Stomach smooth muscle (tissue), 2 donors: ENCODE measurements at regions not wholly inside any gene's neighbourhood (a gene's known extent, or its start where the extent isn't known, plus 50 kb on each side); places are given as distances from the start of the nearest gene placed in this dataset.

Experiments
- H3K27ac ChIP-seq: one replicate; pipeline ENCODE4 v1.7.0; 2013; ENCODE audit warnings: mild to moderate bottlenecking, low read length, inconsistent platforms
- H3K27me3 ChIP-seq, 2 donors: one replicate each; pipeline ENCODE4 v1.7.0; 2013; ENCODE audit warnings: low read length in 2 of 2; ENCODE audit not compliant: insufficient read depth in 2 of 2, control insufficient read depth in 1 of 2
- H3K36me3 ChIP-seq, 2 donors: one replicate each; pipeline ENCODE4 v1.7.0; 2013; ENCODE audit warnings: low read length in 2 of 2; ENCODE audit not compliant: control insufficient read depth in 2 of 2, insufficient read depth in 2 of 2
- H3K4me1 ChIP-seq: one replicate; pipeline ENCODE4 v1.7.0; 2013; ENCODE audit warnings: low read length; ENCODE audit not compliant: control insufficient read depth, insufficient read depth
- H3K4me3 ChIP-seq, 2 donors: one replicate each; pipeline ENCODE4 v1.7.0; 2013; ENCODE audit warnings: low read length in 2 of 2
- H3K9ac ChIP-seq, 2 donors: one replicate each; pipeline ENCODE4 v1.7.0; 2013; ENCODE audit warnings: low read length in 2 of 2, mild to moderate bottlenecking in 1 of 2
- H3K9me3 ChIP-seq, 2 donors: one replicate each; pipeline ENCODE4 v1.7.0; 2013; ENCODE audit warnings: low read length in 2 of 2; ENCODE audit not compliant: control insufficient read depth in 2 of 2
- donor health status: healthy.
- donor health status: Pancreatic carcinoma.

DNA sequence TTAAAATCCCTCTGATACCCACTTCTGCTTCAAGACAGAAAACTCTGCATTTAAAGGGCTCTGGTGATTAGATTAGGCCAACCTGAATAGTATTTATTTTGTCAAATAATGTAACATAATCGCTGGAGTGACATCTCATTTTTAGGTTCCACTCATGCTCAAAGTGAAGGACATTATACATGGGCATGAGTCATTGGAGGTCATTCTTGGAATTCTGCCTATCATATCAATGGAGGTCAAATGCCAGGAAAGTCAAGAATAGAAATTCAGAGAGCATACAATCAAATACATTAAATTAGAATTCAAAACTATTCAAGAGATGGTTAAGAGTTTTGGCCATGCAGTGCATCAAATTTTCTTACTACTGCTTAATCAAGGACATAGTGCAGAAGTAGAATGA lies 50.8 kb upstream of the PRSS1 start:
- no peaks in the 10 kb centered on the region for H3K4me1 ChIP-seq
- H3K27me3 ChIP-seq = no peaks in the 10 kb centered on the region
- H3K4me3 ChIP-seq = no peak overlapping the region
- no peak overlapping the region for H3K9ac ChIP-seq
- no peaks in the 10 kb centered on the region for H3K9me3 ChIP-seq
- no peaks in the 10 kb centered on the region for H3K36me3 ChIP-seq
- H3K27ac ChIP-seq = no peak overlapping the region

GRCh38 chr7:142697270-142697669 lies 52.0 kb upstream of the PRSS1 start:
- H3K9me3 ChIP-seq = no peaks in the 10 kb centered on the region
- no peaks in the 10 kb centered on the region for H3K36me3 ChIP-seq
- no peaks in the 10 kb centered on the region for H3K27me3 ChIP-seq
- no peak overlapping the region for H3K9ac ChIP-seq
- H3K27ac ChIP-seq = no peak overlapping the region
- H3K4me1 ChIP-seq = no peaks in the 10 kb centered on the region
- H3K4me3 ChIP-seq = no peak overlapping the region

DNA sequence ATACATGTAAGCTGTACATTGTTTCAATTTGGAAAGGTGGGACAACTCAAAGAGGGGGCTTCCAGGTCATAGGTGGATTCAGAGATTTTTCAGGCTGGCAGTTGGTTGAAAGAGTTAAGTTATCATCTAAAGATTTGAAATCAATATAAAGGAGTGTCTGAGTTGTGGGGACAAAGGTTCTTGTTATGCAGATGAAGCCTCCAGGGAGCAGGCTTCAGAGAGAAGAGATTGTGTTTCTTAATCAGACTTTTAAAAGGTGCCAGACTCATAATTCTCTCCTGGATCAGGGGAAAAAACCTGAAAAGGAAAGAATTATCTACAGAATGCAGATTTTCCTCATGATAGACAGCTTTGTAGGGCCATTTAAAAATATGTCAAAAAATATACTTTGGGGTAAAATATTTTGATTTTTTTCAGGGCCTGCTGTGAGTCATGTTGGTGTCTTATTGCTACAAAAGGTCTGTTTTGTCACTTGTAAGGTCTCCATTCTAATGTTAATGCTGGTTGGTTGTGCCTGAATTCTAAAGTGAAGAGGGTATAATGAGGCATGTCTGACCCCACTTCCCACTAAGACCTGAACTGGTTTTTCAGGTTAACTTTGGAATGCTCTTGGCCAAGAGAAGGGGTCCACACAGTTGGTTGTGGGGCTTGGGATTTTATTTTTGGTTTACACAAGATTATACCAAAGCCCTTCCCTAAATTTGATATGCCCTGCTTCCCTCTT lies 52.7 kb upstream of the PRSS1 start:
- Histone ChIP-seq H3K36me3 (no peaks in the 10 kb centered on the region), H3K27ac (no peak overlapping the region), H3K27me3 (no peaks in the 10 kb centered on the region), H3K4me1 (no peaks in the 10 kb centered on the region), H3K9ac (no peak overlapping the region), H3K4me3 (no peak overlapping the region), H3K9me3 (no peaks in the 10 kb centered on the region)

DNA sequence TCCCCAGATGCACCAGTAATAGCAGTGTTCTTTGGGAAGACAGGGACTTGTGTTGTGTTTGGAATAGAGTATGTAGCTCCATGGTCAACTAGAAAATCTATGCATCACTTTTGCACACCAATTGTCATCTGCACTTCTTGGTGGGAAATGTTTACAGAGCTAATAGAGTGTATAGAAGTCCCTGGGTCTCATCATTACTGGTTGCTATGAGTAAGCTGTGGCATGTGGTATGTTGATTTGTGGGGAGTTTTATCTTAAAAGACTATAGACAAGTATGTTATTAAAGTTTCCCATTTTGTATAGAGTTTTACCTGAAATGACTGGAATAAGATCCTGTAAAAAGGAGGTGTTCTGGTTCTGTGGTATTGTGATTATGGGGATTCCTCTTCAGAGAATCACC lies 55.4 kb upstream of the PRSS1 start:
- Histone ChIP-seq H3K9me3 (no peaks in the 10 kb centered on the region), H3K27me3 (no peaks in the 10 kb centered on the region), H3K36me3 (no peaks in the 10 kb centered on the region), H3K4me1 (no peaks in the 10 kb centered on the region), H3K4me3 (no peak overlapping the region), H3K27ac (no peak overlapping the region), H3K9ac (no peak overlapping the region)

- no peak overlapping the region for H3K9ac ChIP-seq
- no peak overlapping the region for H3K27ac ChIP-seq
- no peaks in the 10 kb centered on the region for H3K27me3 ChIP-seq
- H3K9me3 ChIP-seq = no peaks in the 10 kb centered on the region
- no peaks in the 10 kb centered on the region for H3K4me1 ChIP-seq
- no peaks in the 10 kb centered on the region for H3K36me3 ChIP-seq
- no peak overlapping the region for H3K4me3 ChIP-seq
These were observed 58.6 kb upstream of the PRSS1 start for GRCh38 chr7:142690554-142691182.

GRCh38 chr7:142689439-142690120 lies 59.7 kb upstream of the PRSS1 start:
- Histone ChIP-seq H3K9me3 (no peaks in the 10 kb centered on the region), H3K27me3 (no peaks in the 10 kb centered on the region), H3K27ac (no peak overlapping the region), H3K9ac (no peak overlapping the region), H3K4me3 (no peak overlapping the region), H3K36me3 (no peaks in the 10 kb centered on the region), H3K4me1 (no peaks in the 10 kb centered on the region)

GRCh38 chr7:142685877-142686508 lies 63.3 kb upstream of the PRSS1 start:
- Histone ChIP-seq H3K36me3 (no peaks in the 10 kb centered on the region), H3K27ac (no peak overlapping the region), H3K9ac (no peak overlapping the region), H3K27me3 (no peaks in the 10 kb centered on the region), H3K4me3 (no peak overlapping the region), H3K9me3 (no peaks in the 10 kb centered on the region), H3K4me1 (no peaks in the 10 kb centered on the region)

DNA sequence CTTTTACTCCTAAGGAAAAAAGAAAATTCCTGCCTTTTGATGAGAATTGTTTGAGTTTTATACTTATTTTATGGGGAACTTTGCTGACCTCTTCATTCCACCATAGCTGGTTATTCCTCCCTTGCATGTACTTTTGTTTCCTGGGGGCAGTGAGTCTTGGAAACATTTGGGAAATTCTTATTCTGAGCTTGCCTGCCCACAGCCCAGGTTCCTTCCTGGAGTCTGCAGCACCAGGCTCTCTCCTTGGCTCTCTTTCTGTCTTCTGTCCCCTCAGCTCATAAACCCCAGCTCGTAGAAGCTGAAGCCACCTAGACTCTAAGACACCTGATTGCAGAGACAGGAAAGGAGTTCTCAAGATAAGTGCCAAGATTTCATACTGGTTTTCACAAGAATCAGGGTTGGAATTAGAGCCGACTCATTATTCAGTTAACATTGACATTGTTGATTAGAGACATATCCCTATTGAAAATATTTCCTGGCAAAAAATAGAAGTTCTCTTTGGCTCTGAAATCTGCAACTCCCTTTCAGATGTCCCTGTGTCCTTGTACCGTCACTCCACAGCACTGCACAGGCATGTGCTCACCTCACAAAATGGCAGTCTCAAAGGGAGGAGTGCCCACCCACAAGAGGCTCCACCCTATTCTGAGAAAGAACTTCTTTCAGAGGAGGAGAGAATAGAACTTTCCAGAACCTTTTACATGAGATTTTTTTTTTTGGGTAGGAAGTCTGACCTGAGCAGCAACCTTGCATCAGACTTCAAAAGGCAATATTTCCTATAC lies 67.8 kb upstream of the PRSS1 start:
- H3K4me3 ChIP-seq = no peak overlapping the region
- H3K9ac ChIP-seq = no peak overlapping the region
- no peaks in the 10 kb centered on the region for H3K4me1 ChIP-seq
- no peak overlapping the region for H3K27ac ChIP-seq
- no peaks in the 10 kb centered on the region for H3K36me3 ChIP-seq
- no peaks in the 10 kb centered on the region for H3K27me3 ChIP-seq
- H3K9me3 ChIP-seq = no peaks in the 10 kb centered on the region

DNA sequence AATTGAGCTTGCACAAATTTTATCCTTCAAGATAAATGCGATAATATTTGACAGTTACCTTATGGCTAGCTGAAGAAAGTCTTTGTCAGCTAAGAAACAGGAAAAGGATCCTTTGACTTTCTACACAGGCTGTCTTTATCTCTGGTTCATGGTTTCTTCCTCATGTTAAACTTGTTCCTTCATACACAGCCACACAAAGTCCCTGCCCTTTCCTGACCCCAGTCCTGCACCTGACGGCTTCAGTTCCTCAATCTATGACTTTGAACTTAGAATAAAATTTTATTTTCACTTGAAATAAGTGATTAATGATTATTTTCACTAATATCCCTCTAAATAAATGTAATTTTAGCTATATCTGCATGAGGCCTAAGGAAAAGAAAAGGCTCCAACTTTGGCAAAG lies 77.8 kb upstream of the PRSS1 start:
- no peaks in the 10 kb centered on the region for H3K27me3 ChIP-seq
- H3K9me3 ChIP-seq = no peaks in the 10 kb centered on the region
- H3K9ac ChIP-seq = no peak overlapping the region
- H3K4me3 ChIP-seq = no peak overlapping the region
- H3K27ac ChIP-seq = no peak overlapping the region
- H3K36me3 ChIP-seq = no peaks in the 10 kb centered on the region
- H3K4me1 ChIP-seq = no peaks in the 10 kb centered on the region

DNA sequence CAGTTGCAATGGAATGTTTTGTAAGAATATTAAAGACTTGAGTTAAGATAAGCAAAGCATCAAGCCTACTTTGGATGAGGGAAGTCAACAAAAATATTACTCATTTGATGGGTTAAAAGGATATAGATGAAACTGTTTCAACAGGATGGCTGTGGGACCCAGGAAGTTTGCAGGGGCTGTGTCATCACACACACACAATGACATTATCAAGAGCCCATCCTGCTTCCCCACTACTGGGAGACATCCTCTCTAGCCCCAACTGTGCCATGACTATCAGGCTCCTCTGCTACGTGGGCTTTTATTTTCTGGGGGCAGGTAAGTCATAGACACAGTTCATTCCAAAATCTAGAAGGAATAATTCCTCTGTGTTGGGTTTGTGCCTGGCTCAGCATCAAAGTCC lies 78.8 kb upstream of the PRSS1 start:
- H3K9me3 ChIP-seq = no peaks in the 10 kb centered on the region
- no peaks in the 10 kb centered on the region for H3K36me3 ChIP-seq
- no peak overlapping the region for H3K9ac ChIP-seq
- no peak overlapping the region for H3K4me3 ChIP-seq
- no peaks in the 10 kb centered on the region for H3K4me1 ChIP-seq
- H3K27me3 ChIP-seq = no peaks in the 10 kb centered on the region
- no peak overlapping the region for H3K27ac ChIP-seq
